IMR-90 (cell line): ENCODE measurements at regions not wholly inside any gene's neighbourhood (a gene's known extent, or its start where the extent isn't known, plus 50 kb on each side); places are given as distances from the start of the nearest gene placed in this dataset.

Experiments
- ATAC-seq: fragments of 200-7000 bp; cut with Tn5 transposase; 2 replicates; pipeline ENCODE4 v1.9.1; 2020; ENCODE audit warnings: low read depth, mild to moderate bottlenecking, moderate library complexity
- BruUV-seq: library from RNA; stranded (reverse); fragments of 400-500 nt; replicated peaks from 2 replicates; lab custom pipeline; 2021; lab: Mats Ljungman, UMichigan
- CTCF ChIA-PET: fragments of 300-600 bp; formaldehyde crosslinking; extraction: SDS; loops from one replicate; lab custom pipeline; 2021; ENCODE audit warnings: antibody characterized with exemption; lab: Yijun Ruan, JAX
- POLR2A ChIA-PET: fragments of 300-600 bp; sonication (Branson Sonifier 250); formaldehyde crosslinking; loops from one replicate; lab custom pipeline; 2022; ENCODE audit warnings: antibody characterized with exemption; ENCODE audit not compliant: unreplicated experiment; lab: Charles Lee
- DNase-seq: peaks from one replicate; pipeline ENCODE4 v3.0.0; 2013
- H2AFZ ChIP-seq: replicated peaks from 2 replicates; pipeline ENCODE3; 2013; ENCODE audit warnings: low read length, mild to moderate bottlenecking; ENCODE audit not compliant: poor library complexity
- H2AK5ac ChIP-seq: 2 replicates; pipeline ENCODE4 v1.6.1; 2013; ENCODE audit warnings: low read depth, low read length, inconsistent platforms
- H2AK9ac ChIP-seq: replicated peaks from 2 replicates; pipeline ENCODE3; 2013; ENCODE audit warnings: mild to moderate bottlenecking, low read depth, low read length, moderate library complexity; ENCODE audit not compliant: poor library complexity
- H2BK120ac ChIP-seq: 2 replicates; pipeline ENCODE4 v1.6.1; 2013; ENCODE audit warnings: low read depth, low read length, inconsistent platforms
- H2BK15ac ChIP-seq: 3 replicates; pipeline ENCODE4 v1.6.1; 2013; ENCODE audit warnings: low read depth, low read length, inconsistent platforms
- H2BK20ac ChIP-seq: 2 replicates; pipeline ENCODE4 v1.6.1; 2013; ENCODE audit warnings: low read depth, mild to moderate bottlenecking, inconsistent platforms, low read length, moderate library complexity
- H2BK5ac ChIP-seq: 2 replicates; pipeline ENCODE4 v1.6.1; 2013; ENCODE audit warnings: mild to moderate bottlenecking, low read depth, low read length, inconsistent platforms; ENCODE audit not compliant: poor library complexity, severe bottlenecking
- H3K14ac ChIP-seq: replicated peaks from 2 replicates; pipeline ENCODE4 v1.6.1; 2013; ENCODE audit warnings: low read depth, low read length, inconsistent platforms
- H3K18ac ChIP-seq: 2 replicates; pipeline ENCODE4 v1.6.1; 2013; ENCODE audit warnings: low read depth, low read length, control low read depth
- H3K23ac ChIP-seq: 2 replicates; pipeline ENCODE4 v1.6.1; 2013; ENCODE audit warnings: low read depth, low read length, inconsistent platforms
- H3K27ac ChIP-seq: 2 replicates; pipeline ENCODE4 v1.5.1; 2013; ENCODE audit warnings: mild to moderate bottlenecking, control low read depth, low read length; ENCODE audit not compliant: insufficient read depth
- H3K27me3 ChIP-seq: 2 replicates; pipeline ENCODE4 v1.6.1; 2013; ENCODE audit warnings: low read length; ENCODE audit not compliant: control insufficient read depth, insufficient read depth
- H3K36me3 ChIP-seq: 2 replicates; pipeline ENCODE4 v1.6.1; 2013; ENCODE audit warnings: low read length, mixed read lengths; ENCODE audit not compliant: control insufficient read depth, insufficient read depth
- H3K4ac ChIP-seq: 2 replicates; pipeline ENCODE4 v1.6.1; 2013; ENCODE audit warnings: low read depth, low read length, inconsistent platforms
- H3K4me1 ChIP-seq: 2 replicates; pipeline ENCODE4 v1.6.1; 2013; ENCODE audit warnings: low read length, mixed read lengths; ENCODE audit not compliant: control insufficient read depth, insufficient read depth
- H3K4me2 ChIP-seq: 2 replicates; pipeline ENCODE4 v1.6.1; 2013; ENCODE audit warnings: low read depth, mild to moderate bottlenecking, control low read depth, low read length, moderate library complexity
- H3K4me3 ChIP-seq: 2 replicates; pipeline ENCODE4 v1.5.1; 2013; ENCODE audit warnings: low read depth, mild to moderate bottlenecking, control low read depth, low read length, moderate library complexity; ENCODE audit not compliant: insufficient read depth
- H3K56ac ChIP-seq: 2 replicates; pipeline ENCODE4 v1.6.1; 2013; ENCODE audit warnings: low read length, inconsistent platforms; ENCODE audit not compliant: insufficient read depth; ENCODE audit errors: extremely low read depth
- H3K79me1 ChIP-seq, 2 experiments: 2 replicates each; pipeline ENCODE4 v1.6.1; 2013; ENCODE audit warnings: low read length in 2 of 2, inconsistent platforms in 1 of 2, low read depth in 1 of 2
- H3K9ac ChIP-seq: 2 replicates; pipeline ENCODE4 v1.6.1; 2013; ENCODE audit warnings: low read depth, low read length, control low read depth
- H3K9me1 ChIP-seq: 2 replicates; pipeline ENCODE4 v1.6.1; 2013; ENCODE audit warnings: low read length, inconsistent platforms; ENCODE audit not compliant: insufficient read depth
- H3K9me3 ChIP-seq: 2 replicates; pipeline ENCODE4 v1.6.1; 2013; ENCODE audit warnings: low read length; ENCODE audit not compliant: control insufficient read depth, insufficient read depth
- H4K20me1 ChIP-seq: 2 replicates; pipeline ENCODE4 v1.6.1; 2013; ENCODE audit warnings: low read length, inconsistent platforms; ENCODE audit not compliant: insufficient read depth
- H4K5ac ChIP-seq: 2 replicates; pipeline ENCODE4 v1.6.1; 2013; ENCODE audit warnings: mild to moderate bottlenecking, low read depth, low read length, control low read depth
- H4K8ac ChIP-seq, 2 experiments: 2 replicates each; pipeline ENCODE4 v1.6.1; 2013; ENCODE audit warnings: low read depth in 2 of 2, low read length in 2 of 2, control low read depth in 1 of 2, inconsistent platforms in 1 of 2
- H4K91ac ChIP-seq: 2 replicates; pipeline ENCODE4 v1.6.1; 2013; ENCODE audit warnings: low read depth, low read length, inconsistent platforms; ENCODE audit not compliant: insufficient read depth
- CHD1 ChIP-seq: IDR thresholded peaks from 2 replicates; pipeline ENCODE4 v1.6.1; 2012; ENCODE audit warnings: low read depth, low read length, improper control_type of control experiment
- MAFK ChIP-seq: IDR thresholded peaks from 2 replicates; pipeline ENCODE4 v1.6.1; 2012; ENCODE audit warnings: low read depth, low read length, improper control_type of control experiment
- MXI1 ChIP-seq: IDR thresholded peaks from 2 replicates; pipeline ENCODE4 v1.6.1; 2012; ENCODE audit warnings: low read depth, mild to moderate bottlenecking, low read length, moderate library complexity, borderline replicate concordance
- SMC3 ChIP-seq: fragments of 150-350 bp; IDR thresholded peaks from 2 replicates; pipeline ENCODE4 v1.6.1; 2016; ENCODE audit warnings: low read depth, mild to moderate bottlenecking, antibody characterized with exemption, low read length, moderate library complexity
- dilution Hi-C: fragments of 300-500 bp; cut with HindIII; formaldehyde crosslinking; loops from one replicate; pipeline ENCODE4 v1.14.3; 2018; ENCODE audit warnings: low sequenced_read_pairs; ENCODE audit not compliant: unreplicated experiment
- in situ Hi-C: fragments of 300-500 bp; cut with MboI; formaldehyde crosslinking; loops from 3 replicates; pipeline ENCODE4 v1.14.3; 2019; ENCODE audit warnings: low sequenced_read_pairs, inconsistent platforms, mixed read lengths
- intact Hi-C: fragments of 100-400 bp; cut with micrococcal nuclease; formaldehyde crosslinking; loops from 2 replicates; pipeline ENCODE4 v1.10.0; 2022

DNA sequence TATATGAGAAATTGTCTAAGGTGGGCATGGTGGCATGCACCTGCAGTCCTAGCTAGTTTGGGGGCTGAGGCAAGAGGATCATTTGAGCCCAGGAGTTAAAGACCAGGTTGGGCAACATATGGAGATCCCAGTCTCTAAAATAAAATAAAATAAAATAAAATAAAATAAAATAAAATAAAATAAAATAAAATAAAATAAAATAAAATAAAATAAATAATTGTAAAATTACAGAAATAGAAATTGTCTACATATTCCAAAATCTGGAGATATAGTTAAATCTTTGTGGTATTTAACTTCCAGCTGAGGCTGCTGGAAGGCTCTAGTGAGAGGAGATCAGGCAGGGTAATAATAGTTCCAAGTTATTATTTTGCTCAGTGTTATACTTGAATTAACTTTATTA lies 1432.1 kb upstream of the CDH2 start:
- H3K56ac ChIP-seq, result no peak overlapping the region
- intact Hi-C loops (no loop called here), dilution Hi-C loops (no loop called here), in situ Hi-C loops (no loop called here)
- no peak overlapping the region for H2AFZ ChIP-seq
- H3K4me3 ChIP-seq, result no peak overlapping the region
- H2BK15ac ChIP-seq, result no peak overlapping the region
- H3K4me2 ChIP-seq, result no peak overlapping the region
- no peak overlapping the region for H3K23ac ChIP-seq
- H3K9me3 ChIP-seq, result no peaks in the 10 kb centered on the region
- no peaks in the 10 kb centered on the region for H3K4me1 ChIP-seq
- no peak overlapping the region for H3K14ac ChIP-seq
- H3K79me1 ChIP-seq, result no peaks in the 10 kb centered on the region
- ChIA-PET CTCF (no interaction called here), POLR2A (no interaction called here)
- H4K5ac ChIP-seq, result no peak overlapping the region
- TF ChIP-seq MXI1 (no peak), CHD1 (no peak), MAFK (no peak), SMC3 (no peak)
- ATAC-seq (no peak), DNase-seq (no peak)
- H2BK120ac ChIP-seq, result no peak overlapping the region
- no peak overlapping the region for H3K27ac ChIP-seq
- H2AK5ac ChIP-seq, result no peak overlapping the region
- no peak overlapping the region for H2AK9ac ChIP-seq
- no TSS peak for BruUV-seq
- no peak overlapping the region for H4K91ac ChIP-seq
- no peaks in the 10 kb centered on the region for H3K27me3 ChIP-seq
- no peak overlapping the region for H3K18ac ChIP-seq
- no peak overlapping the region for H4K8ac ChIP-seq
- H3K9ac ChIP-seq, result no peak overlapping the region
- H3K36me3 ChIP-seq, result no peaks in the 10 kb centered on the region
- H3K4ac ChIP-seq, result no peak overlapping the region
- H2BK5ac ChIP-seq, result no peak overlapping the region
- H2BK20ac ChIP-seq, result no peak overlapping the region
- no peaks in the 10 kb centered on the region for H3K9me1 ChIP-seq
- H4K20me1 ChIP-seq, result no peaks in the 10 kb centered on the region
